ENCODE measurements at regions not wholly inside any gene's neighbourhood (a gene's known extent, or its start where the extent isn't known, plus 50 kb on each side); places are given as distances from the start of the nearest gene placed in this dataset.

DNA sequence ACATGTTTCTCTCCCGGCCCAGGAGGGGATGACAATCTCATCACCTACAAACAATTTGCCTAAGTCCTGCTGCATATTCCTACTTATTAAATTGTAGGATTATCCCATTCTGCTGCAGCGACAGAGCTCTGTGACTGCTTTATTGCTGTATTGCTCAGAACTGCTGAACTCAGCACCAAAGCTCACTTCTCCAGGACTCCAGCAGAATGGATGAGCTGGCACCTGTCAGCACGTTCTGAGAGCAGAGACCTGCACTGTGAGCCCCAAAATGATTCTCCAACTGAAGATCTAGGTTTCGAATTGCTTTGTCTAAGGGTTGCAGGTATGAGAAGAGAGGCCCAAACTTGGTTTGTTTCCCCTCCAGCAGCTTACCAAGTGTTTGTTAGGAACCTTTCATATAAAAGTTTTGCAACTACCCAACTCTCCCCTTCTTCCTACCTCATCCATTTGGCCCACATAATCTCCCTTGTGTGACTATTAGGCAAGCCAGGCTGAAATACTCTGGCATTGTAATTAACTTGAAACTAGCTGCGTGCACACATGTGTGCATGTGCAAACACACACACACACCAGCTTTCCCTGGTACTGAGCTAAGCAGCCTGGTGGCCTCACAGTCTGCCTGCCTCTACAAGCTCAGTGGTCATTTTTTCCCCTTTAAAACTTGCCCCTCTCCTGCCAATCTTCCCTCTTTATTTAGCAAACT, 161.4 kb upstream of the CAMK1G start:
- DNase-seq (ENCODE audit: low read depth in 2 of 2): no peak

DNA sequence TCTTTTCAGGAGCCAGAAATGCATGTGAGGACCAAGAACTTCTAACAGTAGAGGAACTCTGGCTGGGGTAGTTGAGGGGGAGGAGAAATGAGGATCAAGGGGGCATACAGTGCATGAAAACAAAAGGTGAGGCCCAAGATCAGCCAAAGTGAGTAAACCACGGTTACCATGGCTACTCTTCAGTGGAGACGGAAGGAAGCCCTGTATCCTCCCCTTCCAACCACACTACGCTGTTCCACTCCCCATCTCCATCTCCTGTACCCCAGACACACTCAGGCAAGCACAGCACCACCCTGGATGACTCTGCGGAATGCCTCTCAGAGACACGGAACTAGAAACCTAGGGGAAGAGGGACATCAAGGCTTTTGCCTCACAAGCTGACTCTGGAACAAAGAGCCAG, 157.6 kb upstream of the CAMK1G start:
- DNase-seq (ENCODE audit: low read depth in 2 of 2): no peak

DNA sequence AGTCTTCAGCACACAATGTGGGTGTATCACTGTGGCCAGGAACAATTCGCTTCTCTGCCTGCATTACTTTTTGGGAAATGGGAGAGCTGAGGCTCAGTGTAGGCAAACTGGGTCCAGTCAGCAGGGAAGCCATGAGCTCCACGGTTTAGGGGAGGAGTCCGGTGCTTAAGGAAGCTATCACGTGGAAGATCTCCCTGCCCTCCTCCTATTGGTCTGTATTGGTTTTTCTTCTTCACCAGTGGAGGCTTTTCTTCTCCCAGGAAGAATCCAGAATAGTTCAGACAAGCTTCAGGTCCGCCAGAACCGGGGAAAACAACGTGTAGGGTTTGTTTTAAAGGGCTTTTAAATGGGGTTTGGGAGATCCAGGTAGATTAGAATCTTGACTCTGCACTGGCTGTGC, 156.2 kb upstream of the CAMK1G start:
- no peak for DNase-seq (ENCODE audit: low read depth in 2 of 2)

DNA sequence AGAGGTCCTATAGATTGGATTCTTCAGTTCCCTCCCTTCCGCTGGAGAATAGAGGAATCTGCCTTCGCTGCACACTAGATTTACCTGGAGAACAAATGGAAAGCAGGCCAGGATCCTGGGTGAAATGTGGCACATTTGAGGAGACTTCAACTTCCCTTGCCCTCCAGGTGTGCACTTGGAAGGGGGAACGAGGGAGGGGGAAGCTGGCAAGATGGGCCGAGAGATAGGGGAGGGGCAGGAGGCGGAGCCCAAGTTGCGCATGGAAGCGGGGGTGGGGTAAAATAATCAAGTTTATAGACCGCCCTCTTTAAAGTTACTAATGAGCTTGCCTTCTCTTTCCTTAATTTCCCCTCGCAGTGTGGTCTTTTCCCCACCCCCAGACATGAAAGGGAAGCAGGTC, 155.7 kb upstream of the CAMK1G start:
- no peak for DNase-seq (ENCODE audit: low read depth in 2 of 2)

DNA sequence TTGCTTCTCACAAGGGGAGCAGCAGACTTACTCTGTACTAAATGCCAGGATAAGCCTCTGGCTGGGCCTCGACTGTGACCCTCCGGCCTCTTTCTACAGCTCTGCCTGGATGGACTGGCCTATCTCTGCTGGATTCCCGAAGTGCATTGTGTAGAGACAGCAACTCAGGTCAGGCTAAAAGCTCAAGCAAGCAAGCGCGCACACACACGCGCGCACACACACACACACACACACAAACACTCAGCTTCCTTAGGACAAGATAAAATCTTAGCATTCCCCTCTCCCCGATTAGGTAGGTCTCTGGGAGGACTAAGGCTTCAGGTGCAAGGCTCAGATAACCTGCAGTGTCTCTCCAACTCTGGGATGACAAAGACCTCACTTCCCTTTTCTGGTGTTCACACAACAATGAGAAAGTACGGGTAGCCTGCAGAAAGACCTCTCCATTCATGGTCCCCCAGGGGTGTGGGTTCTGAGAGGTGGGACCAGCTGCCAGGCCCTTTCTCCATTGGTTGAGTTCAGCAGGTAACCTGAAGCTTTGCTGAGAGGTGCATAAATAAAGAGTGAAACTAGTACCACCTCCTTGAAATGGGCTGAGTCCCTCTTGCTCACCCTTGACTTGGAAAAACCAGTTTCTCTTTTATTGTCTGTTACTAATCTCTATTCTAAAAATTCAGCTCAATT, 155.1 kb upstream of the CAMK1G start:
- no peak for DNase-seq (ENCODE audit: low read depth in 2 of 2)

DNA sequence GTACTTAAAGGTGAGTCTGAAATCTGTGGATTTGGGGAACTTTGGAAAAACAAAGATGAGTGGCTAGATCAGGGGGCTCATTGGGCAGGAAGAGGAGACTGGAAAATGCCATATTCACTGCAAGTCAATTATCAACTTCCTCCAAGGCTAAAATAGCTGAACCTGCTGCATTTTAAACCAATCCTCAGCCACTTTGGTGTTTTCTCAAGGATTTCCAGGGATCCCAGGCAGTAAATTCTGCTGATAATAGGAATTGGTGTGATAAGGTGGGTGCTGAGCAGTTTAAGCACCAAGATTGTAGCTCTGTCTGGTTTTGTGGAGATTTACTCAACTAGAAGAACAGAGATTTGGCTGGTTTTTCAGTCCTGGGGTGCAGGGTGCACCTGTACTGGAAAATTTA, 153.9 kb upstream of the CAMK1G start:
- no peak for DNase-seq (ENCODE audit: low read depth in 2 of 2)

DNA sequence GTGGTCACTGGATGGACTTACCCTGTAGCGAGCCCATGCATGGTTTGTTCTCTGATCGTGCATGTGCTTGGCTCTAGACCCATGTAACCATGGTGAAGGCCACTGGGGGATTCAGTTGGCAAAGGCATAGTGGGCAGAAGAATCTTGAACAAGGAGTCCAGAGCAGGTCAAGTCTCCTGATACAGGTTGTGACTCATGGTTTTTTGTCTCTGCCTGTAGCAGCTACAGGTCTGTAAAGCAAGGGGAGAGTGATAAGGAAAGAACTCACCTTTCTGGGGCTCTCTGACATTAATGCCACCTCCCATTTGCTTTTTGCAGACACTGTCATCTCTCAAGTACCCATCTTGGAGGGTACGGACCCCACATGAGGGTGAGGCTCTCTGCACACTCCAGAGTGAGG, 153.4 kb upstream of the CAMK1G start:
- DNase-seq (ENCODE audit: low read depth in 2 of 2): no peak

DNA sequence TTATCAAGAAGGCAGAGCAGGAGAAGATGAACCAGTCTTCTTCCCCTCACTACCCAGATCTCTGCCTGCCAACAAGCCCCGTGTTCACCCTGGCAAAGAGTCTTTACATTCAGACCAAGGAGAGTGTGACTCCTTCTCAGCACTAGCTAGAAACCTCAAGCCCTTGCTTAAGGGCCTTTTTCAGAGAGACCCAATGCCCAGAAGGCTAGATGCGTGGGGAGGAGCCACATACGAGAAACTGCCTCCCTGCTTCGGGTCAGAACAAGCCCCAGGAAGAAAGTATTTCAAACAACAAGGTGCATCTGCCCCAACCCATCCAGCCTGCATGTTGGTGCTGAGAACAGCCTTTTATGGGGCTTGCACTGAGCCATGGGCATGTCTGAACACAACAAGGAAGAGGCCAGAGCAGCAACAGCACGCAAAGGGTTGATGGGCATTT, 152.7 kb upstream of the CAMK1G start:
- DNase-seq (ENCODE audit: low read depth in 2 of 2): no peak

DNA sequence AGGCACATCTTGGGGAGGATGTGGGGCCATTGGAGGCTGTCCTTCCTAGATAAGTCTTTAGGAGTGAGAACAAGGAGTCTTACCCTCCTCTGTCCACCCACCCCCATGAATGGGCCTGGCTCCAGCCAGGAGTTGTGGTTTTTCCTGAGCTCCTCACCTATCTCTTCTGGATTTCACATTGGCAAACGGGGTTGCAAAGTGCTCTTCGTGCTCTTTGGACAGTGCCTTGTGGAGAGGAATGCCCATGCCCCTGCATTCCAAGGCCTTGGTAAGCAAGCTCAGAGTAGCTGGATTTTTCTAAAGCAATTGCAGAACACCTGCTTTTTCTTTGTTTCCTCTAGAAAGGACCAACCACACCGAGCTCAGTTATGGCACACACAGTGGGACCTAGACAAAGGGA, 152.1 kb upstream of the CAMK1G start:
- no peak for DNase-seq (ENCODE audit: low read depth in 2 of 2)

DNA sequence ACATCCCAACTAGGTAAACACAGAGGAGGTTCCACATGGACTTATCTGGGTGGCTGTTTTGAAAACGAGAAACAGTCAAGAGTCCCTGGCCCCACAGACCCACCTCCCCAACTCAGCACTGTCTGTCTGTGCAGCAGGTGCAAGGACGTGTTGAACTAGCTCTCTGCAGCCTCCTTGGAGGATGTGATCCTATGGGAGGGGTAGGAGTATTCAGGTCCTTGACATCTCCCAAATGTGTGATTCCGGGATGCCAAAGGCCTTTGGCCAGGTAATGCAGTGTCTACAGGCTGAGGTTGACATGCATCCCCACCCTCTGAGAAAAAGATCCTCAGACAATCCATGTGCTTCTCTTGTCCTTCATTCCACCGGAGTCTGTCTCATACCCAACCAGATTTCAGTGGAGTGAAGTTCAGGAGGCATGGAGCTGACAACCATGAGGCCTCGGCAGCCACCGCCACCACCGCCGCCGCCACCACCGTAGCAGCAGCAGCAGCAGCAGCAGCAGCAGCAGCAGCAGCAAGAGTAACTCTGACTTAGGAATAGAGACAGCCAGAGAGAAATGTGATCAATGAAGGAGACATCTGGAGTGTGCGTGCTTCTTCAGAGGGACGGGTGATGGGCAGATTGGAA, 151.6 kb upstream of the CAMK1G start:
- no peak for DNase-seq (ENCODE audit: low read depth in 2 of 2)

DNA sequence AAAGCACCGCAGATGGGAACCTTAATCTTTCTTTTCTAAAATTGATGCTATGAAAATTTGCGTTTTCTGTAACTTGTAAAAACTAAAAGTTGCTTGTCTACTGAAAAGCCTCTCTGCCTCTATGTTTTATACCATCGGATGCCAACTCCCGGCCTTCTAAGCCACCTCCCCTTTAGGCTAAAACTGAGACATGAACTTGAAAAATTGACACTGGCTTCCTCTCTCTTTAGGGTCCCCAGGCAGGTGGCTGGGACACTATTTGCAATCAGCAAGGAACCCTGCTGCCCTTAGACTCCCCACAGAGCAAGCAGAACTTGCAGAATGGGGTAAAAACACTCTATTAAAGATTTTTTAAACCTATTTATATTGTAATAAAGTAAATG, 151.1 kb upstream of the CAMK1G start:
- no peak for DNase-seq (ENCODE audit: low read depth in 2 of 2)

DNA sequence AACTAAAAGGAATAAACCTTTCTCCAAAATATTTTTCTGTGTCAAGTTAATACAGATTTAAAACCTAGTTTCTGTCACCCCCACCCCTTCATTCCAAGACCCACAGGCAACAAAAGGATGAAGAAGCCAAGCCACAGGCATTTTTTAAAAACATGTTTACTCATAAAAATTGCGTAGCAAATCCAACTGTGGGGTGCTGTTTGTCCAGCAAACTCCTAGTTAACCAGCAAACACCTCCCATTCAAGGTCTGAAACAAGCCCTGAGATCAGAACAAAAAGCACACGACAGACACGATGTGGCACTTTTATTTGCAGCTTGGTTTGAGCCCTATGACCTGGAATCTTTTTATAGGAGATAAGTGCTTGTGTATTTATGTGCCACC, 149.9 kb upstream of the CAMK1G start:
- DNase-seq (ENCODE audit: low read depth in 2 of 2): no peak

DNA sequence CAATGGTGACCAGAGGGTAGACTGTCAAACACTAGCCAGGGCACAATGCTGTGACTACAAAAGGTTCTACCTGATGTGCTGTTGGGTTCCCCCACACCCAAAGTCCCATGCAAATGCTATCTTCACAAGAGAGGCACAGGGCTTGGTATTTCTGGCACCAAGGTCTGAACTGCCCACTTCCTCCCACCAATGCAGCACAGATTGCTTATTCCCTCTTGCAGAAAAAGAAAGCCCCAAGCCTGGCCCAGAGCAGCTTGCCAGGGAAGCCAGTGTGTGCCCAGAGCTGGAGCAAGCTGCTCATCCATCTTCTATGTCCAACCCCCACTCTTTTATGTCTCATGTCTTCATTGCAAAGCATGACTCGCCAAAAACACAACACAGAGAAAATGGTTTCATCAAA, 149.4 kb upstream of the CAMK1G start:
- DNase-seq (ENCODE audit: low read depth in 2 of 2): no peak

DNA sequence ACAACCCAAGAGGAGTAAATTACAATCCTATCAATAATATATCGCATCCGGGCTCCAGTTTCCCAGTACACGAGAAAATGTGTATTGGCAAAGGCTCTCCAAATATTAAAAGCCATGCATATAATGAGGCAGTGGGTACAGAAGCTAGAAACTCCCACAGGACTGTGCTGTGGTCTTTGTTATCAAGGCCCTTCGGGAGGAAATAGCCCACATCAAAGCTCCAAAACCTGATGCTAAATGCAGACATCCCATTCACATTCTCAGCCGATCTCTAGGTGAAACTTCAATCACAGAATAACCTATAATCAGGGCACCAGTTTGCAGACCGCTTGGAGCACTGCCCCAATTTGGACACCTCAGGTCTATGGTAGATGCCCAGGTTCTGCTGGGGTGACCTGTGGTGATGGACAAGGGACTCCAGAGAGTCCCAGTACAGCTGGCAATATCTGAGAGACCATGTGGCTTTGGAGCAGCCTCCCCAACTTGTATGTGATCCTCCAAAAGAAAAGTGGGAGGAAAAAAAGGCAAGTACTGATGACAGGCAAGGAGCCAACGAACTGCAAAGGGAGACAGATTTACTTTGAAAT, 148.8 kb upstream of the CAMK1G start:
- no peak for DNase-seq (ENCODE audit: low read depth in 2 of 2)

DNA sequence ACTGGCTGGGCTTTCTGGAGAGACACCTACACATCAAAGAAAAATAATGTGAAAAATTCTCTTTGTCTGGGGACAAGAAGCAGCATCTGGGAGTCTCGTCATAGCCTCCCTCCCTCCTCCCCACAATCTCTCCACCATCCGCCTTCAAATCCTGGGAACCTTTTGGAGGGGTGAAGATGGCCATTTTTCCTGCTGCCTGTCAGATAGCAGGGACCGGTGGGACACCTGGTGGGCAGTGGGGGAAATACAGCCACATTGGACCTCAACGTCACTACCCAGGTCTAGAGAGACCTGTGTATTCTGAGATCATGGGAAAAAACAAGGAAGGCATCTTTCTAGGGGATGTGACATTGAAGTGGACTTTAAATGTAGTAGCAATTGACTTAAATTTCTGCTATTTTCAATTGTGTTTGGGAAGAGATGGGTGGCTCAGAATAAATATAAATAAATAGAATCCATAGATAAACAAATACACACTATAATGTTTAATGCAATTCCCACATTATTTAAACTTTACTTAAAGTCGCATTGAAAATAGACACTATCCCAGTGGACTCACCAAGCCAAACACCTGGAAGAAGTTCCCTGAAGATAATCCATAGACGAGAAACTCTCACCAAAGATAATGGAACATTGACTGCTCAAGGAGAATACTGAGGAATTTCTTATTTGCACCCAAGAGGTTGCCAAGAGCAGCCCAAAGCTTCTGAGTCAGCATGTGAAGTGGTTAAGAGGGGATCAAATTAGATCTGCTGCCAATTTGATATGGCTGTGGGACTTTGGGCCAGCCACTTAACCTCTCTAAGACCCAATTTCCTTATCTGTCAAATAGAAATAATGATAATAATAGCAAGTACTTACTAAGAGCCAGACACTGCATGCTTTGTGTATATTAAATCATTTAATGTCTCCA, 147.6 kb upstream of the CAMK1G start:
- DNase-seq (ENCODE audit: low read depth in 2 of 2): peak in 1 of 2 donors; percentile 4

DNA sequence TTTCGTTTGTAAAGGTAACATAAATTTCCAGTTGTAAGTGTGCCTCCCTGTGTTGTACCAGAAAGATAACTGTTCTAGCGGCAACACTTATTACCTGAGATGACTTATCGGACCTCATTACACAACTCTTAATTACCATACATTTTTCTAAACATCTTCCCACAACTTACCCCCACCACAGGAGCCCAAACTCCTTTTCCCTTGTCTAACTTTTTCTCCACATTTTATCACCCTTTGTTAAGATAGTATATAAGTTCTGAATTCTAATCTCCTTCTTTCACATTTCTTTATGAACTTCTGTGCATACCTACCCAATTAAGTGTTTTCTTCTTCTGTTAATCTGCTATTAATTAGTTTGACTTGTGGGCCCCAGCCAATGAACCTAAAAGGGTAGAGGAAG, 143.7 kb upstream of the CAMK1G start:
- DNase-seq (ENCODE audit: low read depth in 2 of 2): no peak

DNA sequence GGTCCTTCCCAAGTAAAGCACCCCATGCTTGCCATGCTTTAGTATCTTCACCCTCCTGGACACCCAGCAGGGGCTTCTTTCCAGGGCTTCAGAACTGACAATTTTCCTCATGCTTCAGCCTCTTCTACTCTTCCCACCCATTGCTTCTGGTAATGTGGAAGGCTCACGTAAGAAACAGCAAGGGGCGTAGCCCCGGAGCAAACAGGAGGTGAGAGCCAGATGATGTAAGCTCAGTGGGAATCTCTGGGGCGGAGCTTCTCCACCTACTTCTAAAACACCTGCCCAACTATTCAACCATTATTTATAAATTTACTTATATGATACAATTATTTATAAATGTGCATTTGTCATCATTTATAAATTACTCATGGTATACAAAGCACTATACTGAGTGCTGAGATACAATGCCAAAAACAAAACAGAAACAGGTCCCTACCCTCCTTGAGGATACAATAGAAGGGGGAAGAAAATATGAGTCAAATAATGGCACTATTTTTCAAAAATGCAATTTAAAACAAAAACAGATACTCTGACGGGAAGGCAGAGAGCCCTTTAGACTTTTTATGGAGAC, 140.1 kb upstream of the CAMK1G start:
- no peak for DNase-seq (ENCODE audit: low read depth in 2 of 2)

DNA sequence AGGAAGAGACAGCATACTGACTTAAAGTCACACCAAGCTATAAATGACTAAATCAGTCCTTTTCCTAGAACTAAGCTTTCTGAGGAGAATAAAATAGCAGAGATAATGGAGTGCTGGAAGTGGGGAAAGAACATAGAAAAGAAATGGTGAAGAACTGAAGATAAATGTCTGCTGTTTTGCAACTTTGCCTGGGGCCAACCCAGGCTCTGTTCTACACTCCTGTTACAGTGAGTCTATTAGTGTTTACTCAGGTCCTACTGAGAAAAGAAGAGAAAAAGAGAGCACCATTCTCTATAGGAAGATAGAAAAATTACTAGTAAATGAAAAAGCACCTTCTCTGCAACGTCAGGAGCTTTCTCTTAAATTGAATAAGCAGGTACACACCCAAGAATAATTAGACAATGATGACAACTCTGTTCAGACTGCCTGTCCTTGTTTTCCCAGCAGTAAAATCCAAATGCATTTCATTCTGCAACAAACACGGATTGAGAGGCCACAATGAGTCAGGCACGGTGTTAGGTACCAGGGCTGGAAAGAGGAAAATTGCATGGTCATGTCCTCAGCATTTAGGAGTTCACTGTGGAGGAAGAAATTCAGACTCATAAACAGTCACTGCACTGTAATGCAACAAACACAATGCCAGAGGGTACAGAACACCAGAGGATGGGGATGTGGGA, 139.4 kb upstream of the CAMK1G start:
- no peak for DNase-seq (ENCODE audit: low read depth in 2 of 2)

DNA sequence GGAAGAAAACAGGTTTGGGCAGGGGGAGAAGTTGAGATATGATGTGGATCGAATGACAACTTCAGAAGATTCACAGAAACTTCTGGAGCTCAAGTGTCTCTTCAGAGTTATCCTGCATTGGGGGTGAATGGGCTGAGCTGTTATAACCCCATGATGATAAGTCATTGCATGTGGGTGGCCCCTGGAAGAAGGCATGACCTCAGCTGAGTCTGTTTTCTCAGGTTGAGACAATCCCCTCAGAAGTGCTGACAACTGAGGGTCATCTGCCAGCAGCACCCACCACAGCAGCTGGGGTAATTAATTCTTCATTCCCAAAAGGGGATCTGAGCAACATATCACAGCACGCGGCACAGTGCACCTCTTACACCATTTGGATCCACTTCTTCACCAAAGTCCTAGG, 138.6 kb upstream of the CAMK1G start:
- no peak for DNase-seq (ENCODE audit: low read depth in 2 of 2)

DNA sequence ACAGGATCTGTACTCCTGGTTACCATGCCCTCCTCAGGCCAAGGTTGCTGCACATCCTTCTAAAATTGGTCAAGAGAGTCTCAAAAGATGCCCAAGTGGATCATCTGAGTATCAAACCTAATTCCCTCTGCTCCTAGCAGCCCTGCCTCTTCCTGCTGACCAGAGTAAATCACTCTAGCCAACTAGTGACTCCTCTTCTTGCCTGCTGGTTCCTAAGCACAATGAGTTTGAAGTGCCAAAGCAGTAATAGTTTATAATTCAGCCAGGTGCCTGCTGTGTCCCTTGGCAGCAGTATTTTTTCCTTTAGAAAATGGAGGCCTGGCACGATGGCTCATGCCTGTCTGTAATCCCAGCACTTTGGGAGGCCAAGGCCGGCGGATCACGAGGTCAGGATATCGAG, 137.9 kb upstream of the CAMK1G start:
- no peak for DNase-seq (ENCODE audit: low read depth in 2 of 2)

DNA sequence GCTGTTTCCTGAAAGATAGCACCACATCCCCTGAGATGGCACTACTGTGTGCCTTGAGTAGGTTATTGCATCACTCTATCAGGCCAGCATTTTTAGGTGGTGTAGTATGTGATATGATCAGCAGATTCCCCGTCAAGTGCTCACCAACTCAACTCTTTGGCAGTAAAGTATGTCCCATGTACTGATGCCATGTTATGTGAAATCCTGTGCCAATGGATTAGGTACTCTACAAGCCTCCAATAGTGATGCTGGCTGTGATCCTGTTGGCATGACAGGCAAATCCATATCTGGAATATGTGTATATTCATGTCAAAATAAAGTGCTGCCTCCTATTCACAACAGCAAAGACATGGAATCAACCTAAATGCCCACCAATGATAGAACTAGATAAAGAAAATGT, 137.2 kb upstream of the CAMK1G start:
- DNase-seq (ENCODE audit: low read depth in 2 of 2): no peak
